Suppressor macrophage (primary cell): ENCODE measurements at regions not wholly inside any gene's neighbourhood (a gene's known extent, or its start where the extent isn't known, plus 50 kb on each side); places are given as distances from the start of the nearest gene placed in this dataset.
A peak's percentile ranks its signal among the peaks of the same experiment; 100 is the strongest.
"Not testable (repeated sequence)": the region's sequence is repeated elsewhere in the genome, so short reads cannot be mapped to it uniquely, and the experiment has no call there.

Experiments
- DNase-seq, 4 experiments: peaks; one replicate each; pipeline ENCODE4 v3.0.0-alpha.2; 2020 to 2022

DNA sequence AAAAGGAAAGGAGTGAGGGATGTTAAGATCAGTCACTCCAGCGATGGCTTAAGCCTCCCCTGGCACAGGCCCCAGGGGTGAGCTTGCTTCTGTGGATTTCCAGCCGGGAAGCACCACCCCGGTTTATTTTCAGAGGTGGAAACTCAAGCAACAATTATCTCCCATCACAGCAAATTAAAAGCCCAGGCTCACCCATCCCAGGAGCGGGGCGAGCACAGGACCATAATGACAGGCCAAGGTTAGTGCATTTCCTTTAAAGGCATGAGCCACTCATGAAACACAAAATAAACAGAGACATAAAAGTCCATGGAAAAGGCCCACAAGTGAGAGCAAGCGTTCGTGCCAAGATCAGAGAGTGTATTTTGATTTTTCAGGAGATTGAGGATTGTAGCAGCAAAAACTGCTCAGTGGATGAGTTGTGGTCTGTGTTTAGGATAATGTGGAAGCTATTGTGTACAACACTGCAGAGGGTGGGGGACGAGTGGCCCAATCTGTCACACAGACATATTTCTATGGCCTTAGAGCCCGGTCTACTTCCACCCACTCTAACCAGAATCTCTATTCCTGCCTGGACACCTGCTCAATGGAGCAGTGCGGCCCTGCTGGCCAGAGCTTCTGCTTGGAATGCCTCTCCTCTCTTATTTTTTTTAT is 111.4 kb upstream of the CDC42EP3 start:
- DNase-seq: no peak

GRCh38 chr2:37783545-37783944 is 112.1 kb upstream of the CDC42EP3 start:
- DNase-seq: no peak

DNA sequence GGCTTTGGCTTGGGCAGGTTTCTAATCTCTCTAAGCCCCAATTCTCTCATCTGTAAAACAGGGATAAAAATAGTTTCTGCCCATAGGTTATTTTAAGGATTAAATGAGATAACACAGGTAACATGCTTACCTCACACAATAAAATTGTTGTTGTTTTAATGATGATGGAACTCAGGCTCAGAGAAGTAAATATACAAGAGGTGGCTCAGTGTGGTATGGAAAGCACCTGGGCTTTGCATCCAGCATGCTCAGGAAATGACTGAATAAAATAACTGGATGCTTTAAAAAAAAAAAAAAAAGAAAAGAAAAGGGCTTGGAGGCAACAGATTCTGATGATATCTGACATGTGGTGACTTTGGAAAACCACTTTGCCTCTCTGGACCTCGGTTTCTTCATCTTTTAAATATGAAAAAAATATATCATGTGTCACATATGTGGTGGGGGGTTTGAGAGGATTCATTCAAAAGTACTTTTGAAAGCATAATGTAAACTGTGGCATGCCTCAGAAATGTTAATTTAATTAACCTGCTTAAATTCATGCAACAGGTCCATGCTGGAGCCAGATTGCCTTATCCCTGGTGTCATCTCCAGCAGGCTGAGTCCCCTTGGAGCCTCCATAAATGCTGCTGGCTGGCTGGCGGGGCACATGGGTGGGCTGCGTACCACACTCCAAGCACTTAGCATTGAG is 112.8 kb upstream of the CDC42EP3 start:
- no peak for DNase-seq

GRCh38 chr2:37784759-37785149 is 113.3 kb upstream of the CDC42EP3 start:
- no peak for DNase-seq

DNA sequence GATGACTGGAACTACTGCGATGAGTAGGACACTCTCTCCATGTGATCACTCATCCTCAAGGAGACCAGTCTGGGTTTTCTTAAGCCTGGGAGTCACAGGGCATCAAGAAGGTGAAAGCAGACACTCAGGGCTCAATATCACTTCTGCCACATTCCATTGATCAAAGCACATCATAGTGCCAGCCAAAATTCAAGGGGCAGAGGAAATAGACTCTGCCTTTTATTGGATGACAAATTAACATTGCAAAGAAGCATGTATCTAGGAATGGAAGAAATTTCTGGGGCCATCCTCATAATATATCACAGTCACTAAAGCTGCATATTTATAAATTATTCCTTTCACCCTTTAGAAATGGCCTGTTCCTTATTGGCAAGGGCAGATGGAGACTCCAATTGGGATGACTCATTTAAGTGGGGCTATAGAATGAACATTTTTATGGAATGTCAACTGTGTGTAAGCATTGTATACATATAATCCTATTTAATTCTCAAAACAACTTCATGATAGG is 114.8 kb upstream of the CDC42EP3 start:
- no peak for DNase-seq

DNA sequence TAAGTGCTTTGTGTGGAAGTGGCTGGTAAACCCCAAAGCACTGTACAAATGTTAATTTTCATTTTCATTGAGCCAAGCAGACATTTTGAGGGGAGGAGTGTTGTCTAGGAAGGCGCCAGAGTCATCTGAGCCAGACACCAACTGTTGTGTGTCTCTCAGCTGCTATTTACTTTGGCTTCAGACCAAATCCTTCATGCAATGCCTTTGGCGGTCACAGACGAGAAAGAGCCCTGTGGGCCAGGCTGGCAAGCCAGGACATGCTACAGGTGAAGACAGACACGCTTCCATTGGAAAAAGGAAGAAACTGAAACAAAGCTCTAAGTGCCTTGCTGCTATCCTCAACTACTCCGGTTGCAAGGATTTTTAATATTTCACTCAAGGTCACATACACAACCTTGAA is 115.4 kb upstream of the CDC42EP3 start:
- DNase-seq: no peak

DNA sequence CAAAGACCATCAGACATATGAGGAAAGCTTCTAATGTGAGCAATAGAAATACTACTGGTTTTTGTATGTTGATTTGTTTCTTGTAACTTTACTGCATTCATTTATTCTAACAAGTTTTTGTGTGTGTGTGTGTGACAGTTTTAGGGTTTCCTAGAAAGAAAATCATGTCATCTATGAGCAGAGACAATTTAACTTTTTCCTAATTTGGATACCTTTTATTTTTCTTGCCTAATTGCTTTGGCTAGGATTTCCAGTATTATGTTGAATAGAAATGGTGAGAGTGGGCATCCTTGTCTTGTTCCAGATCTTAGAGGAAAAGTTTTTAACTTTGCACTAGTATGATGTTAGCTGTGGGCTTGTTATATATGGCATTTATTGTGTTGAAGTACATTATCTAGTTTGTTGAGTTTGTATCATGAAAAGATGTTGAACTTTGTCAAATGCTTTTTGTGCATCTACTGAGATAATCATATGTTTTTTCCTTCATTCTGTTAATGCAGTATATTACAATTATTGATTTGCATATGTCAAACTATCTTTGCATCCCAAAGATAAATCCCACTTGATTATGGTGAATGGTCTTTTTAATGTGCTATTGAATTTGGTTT is 117.3 kb upstream of the CDC42EP3 start:
- DNase-seq: no peak

- peak in 2 of 4 experiments; percentile 41 to 51 for DNase-seq
Observed at GRCh38 chr2:37790019-37790418, 118.6 kb upstream of the CDC42EP3 start.

DNA sequence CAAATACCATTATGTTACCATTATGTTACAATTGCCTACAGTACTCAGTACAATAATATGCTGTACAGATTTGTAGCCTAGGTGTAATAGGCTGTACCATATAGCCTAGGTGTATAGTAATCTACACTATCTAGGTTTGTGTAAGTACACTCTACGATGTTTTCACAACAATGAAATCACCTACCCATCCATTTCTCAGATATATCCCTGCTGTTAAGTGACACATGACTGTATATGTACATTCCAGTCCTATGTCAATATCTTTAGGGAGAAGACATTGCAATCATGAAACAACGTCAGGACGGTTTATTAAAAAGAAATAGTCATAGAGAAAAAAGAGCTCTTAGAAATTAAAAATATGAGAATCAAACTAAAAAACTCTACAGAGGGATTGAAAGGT is 119.0 kb upstream of the CDC42EP3 start:
- DNase-seq: no peak

GRCh38 chr2:37792366-37792765 is 120.9 kb upstream of the CDC42EP3 start:
- peak in 3 of 4 experiments; percentile 10 to 43 (median 36) for DNase-seq

GRCh38 chr2:37793004-37793403 is 121.6 kb upstream of the CDC42EP3 start:
- DNase-seq: peak in 2 of 4 experiments; percentile 10 to 15

GRCh38 chr2:37794717-37795116 is 123.3 kb upstream of the CDC42EP3 start:
- DNase-seq: peak in 2 of 4 experiments; percentile 40 to 46

GRCh38 chr2:37795456-37795855 is 124.0 kb upstream of the CDC42EP3 start:
- DNase-seq: no peak

DNA sequence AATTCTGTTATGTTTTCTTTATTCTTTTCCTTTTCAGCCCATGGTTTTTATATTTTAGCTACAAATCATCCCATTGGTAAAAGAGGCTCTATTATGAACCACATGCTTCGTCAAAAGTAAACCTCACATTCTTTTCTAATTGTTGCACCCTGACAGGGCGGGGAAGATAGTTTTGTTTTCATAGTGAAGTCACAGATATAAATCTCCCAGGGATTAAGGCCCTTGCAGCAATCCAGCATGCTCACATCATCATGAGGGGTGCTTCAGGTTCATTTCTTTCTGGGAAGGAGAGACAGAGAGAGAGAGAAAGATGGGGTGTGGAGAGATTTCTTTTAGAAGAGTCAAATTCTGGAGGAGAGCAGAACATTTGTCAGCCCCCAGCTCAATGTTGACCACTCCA is 124.5 kb upstream of the CDC42EP3 start:
- no peak for DNase-seq

- DNase-seq: no peak
Observed at GRCh38 chr2:37796481-37796880, 125.0 kb upstream of the CDC42EP3 start.

DNA sequence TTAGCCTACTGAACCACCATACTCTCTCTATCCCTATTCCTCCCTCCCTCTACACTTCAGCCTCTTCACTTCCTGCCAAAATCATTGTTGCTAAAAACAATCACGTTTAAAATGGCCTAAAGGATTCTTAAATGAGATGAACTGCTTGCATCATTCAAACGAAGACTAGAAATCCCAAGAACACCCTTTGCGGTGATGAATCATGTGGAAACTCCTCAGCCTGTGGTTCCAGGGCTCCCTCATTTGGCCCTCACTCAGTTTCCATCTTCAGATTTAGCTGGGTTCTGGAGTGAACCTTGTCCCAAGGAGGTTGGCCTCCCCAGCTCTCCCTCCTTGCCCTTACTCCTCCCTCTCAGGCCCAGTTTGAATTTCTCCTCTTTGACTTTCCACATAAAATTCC is 125.6 kb upstream of the CDC42EP3 start:
- DNase-seq: no peak

DNA sequence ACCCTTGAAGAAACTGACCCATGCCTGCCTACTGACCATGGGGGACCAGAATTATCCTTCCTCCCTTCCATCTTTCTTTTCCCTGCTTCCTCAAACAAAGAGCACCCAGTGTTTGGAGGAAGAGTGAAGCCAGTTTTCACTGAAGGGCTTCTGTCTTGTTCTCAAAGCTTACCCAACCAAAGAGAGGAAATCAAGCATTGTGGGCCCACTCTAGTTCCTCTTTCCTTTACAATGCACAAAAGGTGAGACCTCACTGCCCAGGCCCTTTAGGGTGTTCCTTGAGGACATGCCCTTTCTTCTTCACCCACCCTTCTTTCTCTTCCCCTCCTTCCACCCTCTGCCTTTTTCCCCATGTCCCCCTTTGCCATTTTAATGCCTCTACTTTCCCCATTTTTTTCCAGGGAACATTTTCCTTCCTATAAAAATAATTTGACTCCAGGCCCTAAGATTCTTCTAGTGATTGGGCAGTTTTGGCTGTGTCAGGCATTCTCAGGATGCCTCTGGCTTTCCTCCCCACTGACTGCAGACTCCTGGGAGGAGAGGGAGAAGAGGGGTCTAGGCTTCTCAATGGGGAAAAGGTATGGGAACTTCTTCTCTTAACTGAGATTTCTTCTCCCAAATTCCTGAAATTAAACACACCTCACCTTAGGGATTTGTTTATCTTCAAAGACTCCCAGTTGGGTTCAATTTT is 126.6 kb upstream of the RMDN2 start:
- DNase-seq: peak; percentile 60 to 82 (median 73)

- no peak for DNase-seq
Observed at GRCh38 chr2:37800176-37800858, 124.8 kb upstream of the RMDN2 start.

GRCh38 chr2:37802211-37802752 is 122.8 kb upstream of the RMDN2 start:
- no peak for DNase-seq

DNA sequence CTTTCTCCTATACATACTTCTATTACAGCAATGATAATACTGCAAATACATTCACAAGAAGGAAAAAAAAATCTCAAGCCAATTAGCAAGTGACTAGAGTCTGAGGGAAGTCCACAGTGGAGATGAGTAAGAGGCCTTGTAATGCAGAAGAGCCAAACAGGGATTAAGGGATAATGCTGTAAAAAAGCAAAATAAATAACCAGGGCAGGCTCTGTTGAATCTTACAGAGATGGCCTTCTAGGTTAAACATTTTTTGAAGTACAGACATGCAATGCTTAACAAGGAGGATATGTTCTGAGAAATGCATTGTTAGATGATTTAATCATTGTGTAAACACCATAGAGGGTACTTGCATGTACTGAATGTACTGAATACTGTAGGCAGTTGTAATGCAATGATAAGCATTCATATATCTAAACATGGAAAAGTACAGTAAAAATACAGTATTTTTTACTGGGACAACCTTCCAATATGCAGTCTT is 122.1 kb upstream of the RMDN2 start:
- no peak for DNase-seq

DNA sequence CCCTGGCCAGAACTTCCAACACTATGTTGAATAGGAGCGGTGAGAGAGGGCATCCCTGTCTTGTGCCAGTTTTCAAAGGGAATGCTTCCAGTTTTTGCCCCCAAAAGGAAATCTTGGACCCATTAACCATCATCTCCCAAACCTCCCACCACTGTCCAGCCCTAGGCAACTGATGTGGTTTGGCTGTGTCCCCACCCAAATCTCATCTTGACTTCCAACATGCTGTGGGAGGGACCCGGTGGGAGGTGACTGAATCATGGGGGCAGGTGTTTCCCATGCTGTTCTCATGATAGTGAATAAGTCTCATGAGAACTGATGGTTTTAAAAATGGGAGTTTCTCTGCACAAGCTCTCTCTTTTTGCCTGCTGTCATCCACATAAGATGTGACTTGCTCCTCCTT is 119.1 kb upstream of the RMDN2 start:
- not testable (repeated sequence) for DNase-seq

GRCh38 chr2:37809525-37809924 is 115.6 kb upstream of the RMDN2 start:
- DNase-seq: peak; percentile 54 to 74 (median 63)
